Activated CD4-positive, alpha-beta T cell treated with anti-CD3 and anti-CD28 coated beads for 48 hours (primary cell): ENCODE measurements at regions not wholly inside any gene's neighbourhood (a gene's known extent, or its start where the extent isn't known, plus 50 kb on each side); places are given as distances from the start of the nearest gene placed in this dataset.
"Not testable (repeated sequence)": the region's sequence is repeated elsewhere in the genome, so short reads cannot be mapped to it uniquely, and the experiment has no call there.

Experiments used
- DNase-seq: peaks from one replicate; pipeline ENCODE4 v3.0.0-alpha.2; 2020

DNA sequence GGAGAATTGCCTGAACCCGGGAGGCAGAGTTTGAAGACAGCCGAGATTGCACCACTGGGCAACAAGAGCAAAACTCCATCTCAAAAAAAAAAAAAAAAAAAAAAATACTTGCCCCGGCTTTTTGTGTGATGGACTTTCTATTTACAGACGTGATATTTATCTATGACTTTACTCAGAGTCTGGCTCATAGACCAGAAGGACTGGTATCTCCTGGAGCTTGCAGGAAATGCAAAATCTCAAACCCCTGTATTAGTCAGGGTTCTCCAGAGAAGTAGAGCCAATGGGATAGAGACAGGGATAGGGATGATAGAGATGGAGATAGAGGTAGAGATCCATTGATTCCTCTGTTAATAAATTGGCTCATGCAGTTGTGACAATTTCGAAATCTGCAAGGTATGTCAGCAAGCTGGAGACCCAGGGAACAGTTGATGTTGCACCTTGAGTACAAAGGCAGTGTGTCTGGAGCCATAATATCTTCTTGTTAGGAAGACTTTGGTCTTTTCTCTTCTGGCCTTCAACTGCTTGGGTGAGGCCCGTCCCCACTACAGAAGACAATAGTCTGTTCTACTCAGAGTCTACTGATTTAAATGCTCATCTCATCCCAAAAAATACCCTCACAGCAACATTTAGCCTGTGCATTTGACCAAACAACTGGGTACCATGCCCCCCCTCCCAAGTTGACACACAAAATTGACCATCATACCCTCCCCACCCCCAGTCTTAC is 195.4 kb upstream of the MSX2 start:
- DNase-seq, result no peak

- no peak for DNase-seq
These were observed 194.3 kb upstream of the MSX2 start for GRCh38 chr5:174529925-174530681.

DNA sequence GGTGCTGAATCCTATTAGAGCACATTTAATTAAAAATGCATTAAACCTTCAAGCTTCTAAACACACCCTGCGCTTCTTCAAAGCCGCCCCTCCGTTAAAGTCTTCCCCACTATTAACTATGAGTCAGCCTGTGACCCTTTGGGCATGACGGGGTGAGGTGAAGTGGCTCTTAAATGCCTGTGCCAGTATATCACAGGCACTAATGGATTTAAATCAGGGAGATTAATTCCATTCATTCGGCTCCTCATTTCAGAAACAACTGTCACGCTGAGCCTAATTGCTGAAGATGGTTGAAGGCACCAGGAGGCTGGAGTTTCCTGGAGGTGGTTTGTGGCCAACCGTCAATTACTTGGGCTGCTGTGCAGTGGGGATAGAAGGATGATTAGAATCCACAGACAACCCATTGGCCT is 192.6 kb upstream of the MSX2 start:
- DNase-seq, result no peak

DNA sequence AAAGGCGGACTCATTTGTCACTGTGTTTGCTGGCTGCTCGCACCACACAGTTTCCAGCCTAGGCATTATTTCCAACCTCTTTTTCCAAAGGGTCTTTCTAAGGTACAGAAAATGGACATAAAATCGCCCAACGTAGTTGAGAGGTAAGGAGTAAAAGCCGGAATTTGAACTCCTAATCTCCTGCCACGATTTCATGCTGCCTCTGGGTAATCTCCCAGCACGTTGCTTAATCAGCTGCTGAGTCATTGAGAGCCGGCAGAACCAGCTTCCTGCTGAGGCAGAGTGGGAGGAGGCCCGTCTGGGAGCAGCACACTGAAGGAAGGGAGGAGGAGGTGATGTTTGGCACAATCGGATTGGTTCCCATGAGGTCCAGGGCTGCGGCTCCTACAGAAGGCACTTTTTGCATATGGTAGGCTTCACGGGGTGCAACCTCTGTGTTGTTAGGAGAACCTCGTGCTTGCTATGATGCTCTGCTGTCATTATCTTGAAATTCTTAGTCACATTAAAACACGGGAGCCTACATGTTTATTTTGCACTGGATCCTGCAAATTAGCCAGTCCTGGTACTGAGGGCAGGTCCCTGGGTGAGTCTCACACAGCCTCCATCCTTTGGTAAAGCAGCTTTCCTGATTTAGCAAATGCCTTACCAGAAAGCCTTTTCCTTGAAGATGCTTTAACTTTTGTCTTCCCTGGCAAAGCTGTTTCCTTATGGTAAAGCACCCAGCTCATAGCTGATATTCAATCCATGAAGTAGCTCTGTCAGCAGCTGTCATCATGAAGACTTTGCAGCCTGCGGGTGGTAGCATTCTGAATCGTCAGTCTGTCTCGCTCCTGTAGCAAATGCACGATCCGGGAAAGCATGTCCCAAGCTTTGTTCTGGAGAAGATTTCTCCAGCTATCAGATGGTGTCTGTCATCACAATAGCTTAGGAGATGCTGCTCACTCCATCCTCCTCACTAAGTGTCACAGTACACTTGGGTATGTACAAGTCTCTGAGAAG is 191.6 kb upstream of the MSX2 start:
- peak; percentile 38 for DNase-seq

DNA sequence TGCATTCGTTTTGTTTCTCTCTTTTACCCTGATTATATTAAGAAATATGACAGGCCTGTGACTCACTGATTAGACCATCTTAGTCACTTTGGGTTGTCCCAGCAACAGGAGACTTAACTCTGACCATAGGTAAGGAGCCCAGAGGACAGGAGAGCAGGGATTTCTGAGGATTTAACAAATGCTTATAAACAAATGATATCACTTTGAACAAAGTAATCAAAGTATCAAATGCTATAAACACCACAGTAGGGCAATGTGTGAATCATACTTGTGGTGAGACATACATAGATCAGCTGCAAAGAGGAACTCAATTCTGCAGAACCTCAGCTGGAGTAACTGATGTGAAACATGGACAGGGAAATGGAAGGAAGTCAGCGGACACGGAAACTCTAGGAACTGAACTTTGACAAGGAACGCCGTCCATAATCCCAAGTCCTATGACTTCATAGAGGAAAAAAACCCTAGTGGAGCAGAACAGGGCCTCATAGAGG is 190.6 kb upstream of the MSX2 start:
- no peak for DNase-seq

DNA sequence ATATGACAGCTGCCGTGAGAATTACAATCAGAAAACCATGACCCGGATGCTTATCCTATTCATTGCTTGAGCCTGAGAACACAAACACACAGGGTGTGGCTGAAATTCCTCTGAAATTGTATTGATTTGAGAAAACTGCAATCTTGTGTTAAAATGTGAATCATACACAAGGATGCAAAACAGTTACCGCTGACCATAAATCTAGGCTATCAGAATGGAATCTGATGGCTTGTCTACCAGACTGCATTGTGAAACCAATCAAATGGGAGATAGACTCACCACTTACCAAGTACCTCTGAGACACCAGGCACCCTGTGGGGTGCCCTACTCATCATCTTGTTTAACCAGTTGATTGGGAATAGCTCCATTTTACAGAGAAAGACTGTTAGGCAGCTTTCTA is 188.7 kb upstream of the MSX2 start:
- DNase-seq, result no peak

- DNase-seq, result not testable (repeated sequence)
These were observed 184.6 kb upstream of the MSX2 start for GRCh38 chr5:174539823-174540222.

DNA sequence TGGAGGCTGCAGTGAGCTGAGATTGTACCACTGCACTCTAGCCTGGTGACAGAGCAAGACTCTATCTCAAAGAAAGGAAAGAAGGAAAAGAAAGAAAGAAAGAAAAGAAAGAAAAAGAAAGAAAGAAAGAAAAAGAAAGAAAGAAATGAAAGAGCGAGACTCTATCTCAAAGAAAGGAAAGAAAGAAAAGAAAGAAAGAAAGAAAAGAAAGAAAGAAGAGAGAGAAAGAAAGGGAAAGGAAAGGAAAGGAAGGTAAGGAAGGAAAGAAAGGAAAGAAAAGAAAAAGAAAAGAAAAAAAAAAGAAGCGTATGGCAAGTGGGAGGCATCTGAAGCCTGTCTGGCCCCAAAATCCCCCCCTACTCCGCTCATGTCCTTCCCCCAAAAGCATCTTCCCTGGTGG is 182.3 kb upstream of the MSX2 start:
- DNase-seq, result no peak

GRCh38 chr5:174542471-174542870 is 181.9 kb upstream of the MSX2 start:
- DNase-seq, result no peak

DNA sequence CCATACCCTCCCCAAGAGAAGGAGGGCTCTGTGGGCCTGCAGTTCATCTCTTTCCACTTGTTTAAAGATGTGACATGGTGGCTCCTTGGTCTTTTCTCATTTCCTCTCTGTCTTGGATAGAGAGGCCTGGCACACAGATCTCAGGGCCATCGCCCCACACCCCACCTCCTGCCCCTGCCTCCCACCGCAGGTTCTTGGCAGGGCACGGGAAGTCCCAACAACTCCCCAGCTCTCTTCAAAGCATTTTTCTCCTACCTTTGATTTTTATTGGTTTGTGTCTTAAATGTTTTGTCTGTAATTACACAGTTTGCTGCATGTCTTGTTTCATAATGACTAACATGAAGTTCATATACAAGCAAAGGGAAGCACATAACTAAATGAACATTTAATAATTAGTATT is 178.5 kb upstream of the MSX2 start:
- DNase-seq, result no peak

- no peak for DNase-seq
These were observed 176.6 kb upstream of the MSX2 start for GRCh38 chr5:174547814-174548213.

- no peak for DNase-seq
These were observed 175.1 kb upstream of the MSX2 start for GRCh38 chr5:174549254-174549653.

GRCh38 chr5:174550026-174550425 is 174.4 kb upstream of the MSX2 start:
- DNase-seq, result no peak

DNA sequence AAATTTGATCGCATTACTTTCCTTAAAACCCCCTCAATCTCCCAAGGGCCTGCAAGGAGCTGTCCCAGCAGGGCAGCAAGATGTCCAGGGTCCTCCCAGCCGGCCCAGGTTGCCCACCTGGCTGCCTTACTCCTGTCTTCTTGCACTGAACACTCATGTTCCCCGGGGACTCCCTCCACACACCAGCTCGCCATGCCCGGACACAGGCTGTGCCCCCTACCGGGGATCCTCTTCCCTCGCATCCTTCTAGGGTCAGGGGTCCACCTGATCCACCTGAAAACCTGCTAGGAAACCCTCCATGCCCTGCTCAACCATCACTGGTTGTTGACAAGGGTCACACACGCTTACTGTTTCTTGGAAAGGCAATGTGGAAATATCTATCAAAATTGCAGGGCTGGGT is 172.0 kb upstream of the MSX2 start:
- no peak for DNase-seq

DNA sequence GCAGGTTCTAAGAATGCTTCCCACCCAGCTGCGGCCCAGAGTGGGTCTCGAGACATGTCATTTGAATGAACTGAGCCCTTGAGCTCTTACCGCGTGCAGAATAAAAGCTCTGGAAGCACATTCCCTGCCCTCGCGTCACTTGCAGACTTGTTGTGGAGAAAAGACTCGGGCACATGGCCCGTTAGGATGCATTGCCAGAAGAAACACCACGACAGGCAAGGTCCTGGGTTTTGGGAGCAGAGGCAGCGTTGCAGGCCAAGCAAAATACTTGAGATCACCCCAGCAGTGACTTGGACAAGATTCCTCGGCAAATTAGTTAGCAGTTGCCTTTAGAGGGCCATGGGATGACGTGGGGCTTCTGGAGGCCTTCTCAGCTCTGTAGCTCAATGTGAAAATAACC is 170.8 kb upstream of the MSX2 start:
- no peak for DNase-seq

- DNase-seq, result no peak
These were observed 168.7 kb upstream of the MSX2 start for GRCh38 chr5:174555726-174556125.

DNA sequence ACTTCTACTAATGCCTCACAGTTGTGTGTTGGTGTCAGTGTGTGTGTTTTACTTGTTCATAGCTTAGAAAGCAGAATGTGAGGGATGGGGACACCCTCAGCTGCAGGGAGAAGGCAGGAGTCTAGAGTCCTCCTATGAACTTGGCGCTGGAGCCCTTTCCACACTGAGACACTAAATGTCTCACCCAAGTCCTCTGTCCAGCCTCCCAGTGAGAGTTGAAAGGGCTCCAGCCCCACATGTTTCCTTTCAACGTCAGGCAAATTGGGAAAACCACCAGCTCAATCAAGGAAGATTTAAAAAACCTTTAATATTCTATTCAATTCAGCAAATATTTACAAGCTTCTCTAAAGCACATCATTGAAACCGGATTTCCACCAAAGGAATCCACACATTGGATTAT is 167.6 kb upstream of the MSX2 start:
- DNase-seq, result no peak

GRCh38 chr5:174558190-174558589 is 166.2 kb upstream of the MSX2 start:
- DNase-seq, result no peak

GRCh38 chr5:174559141-174559540 is 165.2 kb upstream of the MSX2 start:
- no peak for DNase-seq

GRCh38 chr5:174559566-174560090 is 164.8 kb upstream of the MSX2 start:
- no peak for DNase-seq

- no peak for DNase-seq
These were observed 163.5 kb upstream of the MSX2 start for GRCh38 chr5:174560861-174561260.

GRCh38 chr5:174563040-174563439 is 161.3 kb upstream of the MSX2 start:
- not testable (repeated sequence) for DNase-seq

DNA sequence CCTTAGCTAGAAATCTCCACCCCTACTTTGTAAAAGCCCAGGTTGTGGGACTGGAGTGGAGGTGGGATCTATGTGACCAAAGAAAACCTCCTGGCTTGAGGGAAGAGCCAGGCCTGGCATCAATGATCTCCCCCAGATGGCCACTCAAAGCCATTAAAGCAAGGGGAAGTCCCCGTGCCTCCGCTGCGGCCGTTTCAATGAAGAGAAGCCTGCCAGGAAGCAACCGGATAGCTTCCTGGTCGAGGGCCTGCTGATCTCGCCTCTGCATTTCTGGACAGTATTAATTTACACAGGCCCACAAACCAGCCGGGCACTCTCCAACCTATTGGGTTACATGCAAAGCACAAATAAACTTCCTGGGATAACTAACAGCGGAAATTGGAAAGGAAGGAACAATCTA is 160.5 kb upstream of the MSX2 start:
- DNase-seq, result no peak
